NCI-H345 treated with DMSO at 0.1 percent for 48 hours (cell line): ENCODE measurements at regions not wholly inside any gene's neighbourhood (a gene's known extent, or its start where the extent isn't known, plus 50 kb on each side); places are given as distances from the start of the nearest gene placed in this dataset.
"Not testable (repeated sequence)": the region's sequence is repeated elsewhere in the genome, so short reads cannot be mapped to it uniquely, and the experiment has no call there.

Experiments used
- DNase-seq: peaks from one replicate; lab custom pipeline; 2025; ENCODE audit not compliant: unreplicated experiment; lab: John Stamatoyannopoulos, UW

- DNase-seq = no peak
These were observed 201.2 kb downstream of the BCHE start for GRCh38 chr3:165635791-165636683.

DNA sequence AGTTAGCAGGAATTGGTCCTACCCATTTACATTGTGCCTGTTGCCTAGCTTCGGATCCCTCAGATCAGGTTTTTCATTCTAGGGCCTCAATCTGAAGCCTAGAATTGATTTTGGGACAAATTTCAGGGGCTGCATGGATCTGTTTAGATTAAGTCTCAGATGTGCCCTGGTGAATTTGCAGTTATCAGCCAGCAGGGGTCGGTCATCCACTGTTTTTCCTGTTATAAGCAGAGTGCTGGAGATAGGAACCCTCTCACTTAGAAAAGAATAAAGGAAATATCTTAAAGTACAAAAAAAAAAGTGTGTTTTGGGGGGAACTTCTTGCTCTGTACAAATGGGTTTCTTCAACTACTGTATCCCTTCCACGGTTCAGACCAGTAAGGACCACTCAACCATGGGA lies 212.5 kb downstream of the BCHE start:
- no peak for DNase-seq

- DNase-seq = no peak
These were observed 214.9 kb downstream of the BCHE start for GRCh38 chr3:165622356-165622755.

DNA sequence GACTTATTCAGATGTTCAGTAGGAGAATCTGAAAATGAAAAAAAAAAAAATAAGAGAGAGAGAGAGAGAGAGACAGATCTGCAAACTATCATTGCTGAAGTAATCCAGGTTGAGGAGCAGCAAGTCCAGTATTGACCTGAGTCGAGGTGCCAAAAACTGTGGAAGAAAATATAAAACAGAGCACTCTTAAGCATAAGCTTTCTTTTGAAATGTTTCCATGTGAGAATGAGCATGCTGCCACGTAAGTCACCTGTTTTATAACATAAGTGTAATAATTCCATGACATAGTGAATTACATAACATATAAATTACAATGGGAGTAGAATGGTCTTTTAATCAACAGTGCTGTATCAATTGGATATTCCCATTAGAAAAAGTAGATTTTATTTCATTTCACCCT lies 218.2 kb downstream of the BCHE start:
- DNase-seq = no peak

DNA sequence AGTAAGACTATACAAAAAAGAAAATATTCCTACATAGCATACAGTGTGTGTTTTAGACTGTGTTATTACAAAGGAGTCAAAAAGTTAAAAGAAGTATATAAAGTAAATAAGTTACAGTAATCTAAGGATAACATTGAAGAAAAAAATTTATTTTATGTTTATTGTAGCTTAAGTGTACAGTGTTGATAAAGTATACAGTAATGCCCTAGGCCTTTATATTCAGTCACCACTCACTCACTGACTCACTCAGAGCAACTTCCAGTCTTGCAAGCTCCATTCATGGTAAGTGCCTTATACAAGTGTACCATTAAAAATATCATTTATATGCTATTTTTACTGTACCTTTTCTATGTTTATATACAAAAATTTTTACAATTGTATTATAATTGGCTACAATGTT lies 220.1 kb downstream of the BCHE start:
- DNase-seq = no peak

DNA sequence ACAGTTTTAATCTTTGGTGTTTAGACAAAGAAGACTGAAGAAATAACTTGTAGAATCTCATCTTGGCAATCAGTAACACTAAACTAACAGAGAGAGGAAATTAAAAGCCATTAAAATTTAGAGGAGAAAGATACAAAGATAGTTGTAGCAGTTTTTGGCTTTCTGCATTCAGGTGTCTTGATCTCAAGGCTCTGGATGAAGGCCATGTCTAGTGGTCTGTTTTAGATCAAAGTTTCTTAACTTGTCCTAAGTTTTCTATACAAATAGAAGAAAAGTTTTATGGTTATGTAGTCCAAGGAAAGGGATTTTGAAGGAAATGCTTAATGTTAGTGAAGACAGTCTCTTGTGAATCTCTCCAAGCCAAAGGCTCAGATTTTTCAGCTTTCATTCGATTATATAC lies 222.9 kb downstream of the BCHE start:
- no peak for DNase-seq

DNA sequence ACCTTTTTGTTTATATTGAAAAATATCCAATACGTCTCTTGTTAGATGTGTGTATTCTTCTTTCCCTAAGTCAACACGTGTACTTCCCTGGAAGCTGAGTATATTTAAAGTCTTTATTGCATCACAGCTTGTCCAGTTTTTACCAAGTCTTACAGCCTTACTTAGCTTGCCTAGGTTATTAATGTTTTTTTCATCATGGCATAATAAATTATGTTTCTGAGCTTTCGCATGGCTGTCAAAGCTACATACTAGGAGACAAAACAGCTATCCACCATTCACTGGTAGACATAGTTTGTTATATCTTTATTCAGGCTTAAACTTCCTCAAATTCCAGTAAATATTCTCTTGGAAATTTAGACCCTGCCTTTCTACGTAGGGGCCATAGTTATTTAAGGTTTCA lies 224.2 kb downstream of the BCHE start:
- DNase-seq = no peak

GRCh38 chr3:165607221-165607620 lies 230.0 kb downstream of the BCHE start:
- DNase-seq = no peak

DNA sequence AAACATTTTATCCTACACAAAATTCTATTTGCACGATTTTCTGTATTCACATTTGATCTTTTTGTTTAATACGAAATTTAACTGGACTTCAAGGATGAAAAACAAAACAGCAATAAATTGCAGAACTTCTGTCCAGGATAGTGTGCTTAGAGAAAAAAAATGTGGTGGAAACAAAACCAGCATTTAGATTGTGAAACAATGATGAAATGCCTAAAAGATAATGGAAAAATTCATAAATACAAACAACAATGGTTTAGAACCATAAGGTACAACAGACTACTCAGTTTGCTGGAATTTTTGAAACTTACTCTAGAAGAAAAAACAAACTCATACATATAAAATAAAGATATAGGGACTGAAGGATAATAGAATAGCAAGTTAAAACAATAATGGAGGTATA lies 234.0 kb downstream of the BCHE start:
- no peak for DNase-seq

GRCh38 chr3:165572566-165572965 lies 264.7 kb downstream of the BCHE start:
- not testable (repeated sequence) for DNase-seq

- DNase-seq = no peak
These were observed 268.2 kb downstream of the BCHE start for GRCh38 chr3:165568907-165569462.

DNA sequence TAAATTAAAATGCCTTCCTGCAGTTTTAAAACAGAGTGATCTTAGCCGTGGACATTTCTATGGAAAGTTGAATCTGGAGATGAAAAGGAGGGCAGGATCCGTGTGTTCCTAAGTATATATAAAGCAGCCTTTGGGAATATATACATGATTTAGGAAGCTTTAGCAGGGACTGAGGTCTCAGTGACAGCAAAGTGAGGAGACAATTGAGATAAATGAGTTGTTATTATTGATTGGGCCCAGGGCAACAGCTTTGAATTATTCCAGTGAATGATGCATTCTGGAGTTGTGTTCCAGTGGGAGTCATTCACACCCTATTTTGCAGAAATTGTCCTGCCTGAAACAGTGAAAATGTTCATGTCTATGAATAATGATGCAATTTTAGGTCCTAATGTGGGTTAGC lies 281.4 kb downstream of the BCHE start:
- no peak for DNase-seq

GRCh38 chr3:165553371-165553770 lies 283.9 kb downstream of the BCHE start:
- DNase-seq = no peak

GRCh38 chr3:165549665-165550064 lies 287.6 kb downstream of the BCHE start:
- no peak for DNase-seq

GRCh38 chr3:165549037-165549436 lies 288.2 kb downstream of the BCHE start:
- no peak for DNase-seq

DNA sequence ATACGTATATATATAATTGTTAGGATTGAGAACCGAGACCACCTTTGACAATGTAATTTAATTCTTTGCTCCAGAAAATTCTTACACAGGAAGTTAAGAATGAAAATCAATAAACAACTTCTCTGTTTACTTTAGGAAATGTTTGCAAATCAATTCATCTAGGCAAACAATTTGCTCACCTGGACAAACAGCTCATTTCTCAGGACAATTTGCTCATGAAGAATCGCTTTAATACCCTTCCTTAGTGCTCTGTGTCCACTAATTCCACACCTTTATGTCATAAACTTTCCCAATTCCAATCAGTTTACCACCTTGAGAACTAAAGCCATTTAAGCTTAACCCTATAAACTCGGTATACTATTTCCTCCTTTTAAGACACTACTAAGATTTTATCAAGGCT lies 292.2 kb downstream of the BCHE start:
- no peak for DNase-seq

DNA sequence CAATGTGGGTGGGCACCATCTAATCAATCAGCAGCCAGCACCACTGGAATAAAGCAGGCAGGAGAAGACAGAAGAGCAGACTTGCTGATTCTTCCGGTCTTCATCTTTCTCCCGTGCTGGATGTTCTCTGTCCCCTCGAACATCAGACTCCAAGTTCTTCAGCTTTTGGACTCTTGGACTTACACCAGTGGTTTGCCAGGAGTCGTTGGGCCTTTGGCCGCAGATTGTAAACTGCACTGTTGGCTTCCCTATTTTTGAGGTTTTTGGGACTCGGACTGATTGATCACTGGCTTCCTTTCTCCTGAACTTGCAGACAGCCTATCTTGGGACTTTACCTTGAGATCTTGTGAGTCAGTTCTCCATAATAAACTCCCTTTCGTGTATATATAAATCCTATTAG lies 292.8 kb downstream of the BCHE start:
- DNase-seq = no peak

DNA sequence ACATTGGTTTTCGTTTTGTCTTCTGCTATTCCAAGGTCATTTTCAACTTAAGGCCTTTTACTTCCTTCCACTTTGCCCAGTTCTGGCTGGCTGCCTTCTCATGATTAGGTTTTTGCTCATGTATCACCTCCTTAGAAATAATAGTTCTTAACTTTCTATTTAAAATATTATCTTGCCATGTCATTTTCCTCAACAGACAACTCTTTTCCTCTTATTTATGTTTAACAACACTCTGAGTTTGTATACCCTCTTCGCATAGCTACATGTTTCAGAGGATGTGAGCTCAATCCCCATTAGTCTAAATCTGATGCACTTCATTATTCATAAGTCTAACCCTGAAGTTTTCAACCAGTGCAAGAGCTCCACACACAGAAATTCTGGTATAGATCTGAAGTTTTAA lies 299.1 kb downstream of the BCHE start:
- DNase-seq = no peak

- DNase-seq = no peak
These were observed 304.4 kb downstream of the BCHE start for GRCh38 chr3:165532851-165533250.

- DNase-seq = no peak
These were observed 307.8 kb downstream of the BCHE start for GRCh38 chr3:165529451-165529850.

GRCh38 chr3:165526367-165526766 lies 310.9 kb downstream of the BCHE start:
- DNase-seq = no peak

GRCh38 chr3:165523801-165524200 lies 313.4 kb downstream of the BCHE start:
- DNase-seq = no peak

DNA sequence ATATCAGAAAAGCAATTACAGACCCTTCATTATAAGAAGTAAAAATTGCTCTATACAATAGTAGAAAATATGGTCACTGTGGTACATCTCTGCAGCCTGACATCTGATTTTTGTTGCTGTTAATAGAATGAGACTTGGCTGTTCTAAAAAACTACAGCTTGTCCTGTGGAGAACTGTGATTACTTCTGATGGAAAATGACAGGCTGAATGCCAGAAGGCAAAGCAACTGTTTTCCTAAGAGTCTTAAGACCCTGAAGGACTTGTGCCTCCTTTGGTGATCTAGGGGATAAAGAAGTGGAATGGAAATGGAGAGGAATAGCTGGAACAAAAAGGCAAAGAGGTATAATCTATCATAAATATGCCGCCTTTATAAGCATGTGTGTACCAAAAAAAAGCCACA lies 314.8 kb downstream of the BCHE start:
- DNase-seq = no peak
